Tibial nerve (tissue), 3 donors: ENCODE measurements at regions not wholly inside any gene's neighbourhood (a gene's known extent, or its start where the extent isn't known, plus 50 kb on each side); places are given as distances from the start of the nearest gene placed in this dataset.

Experiments
- POLR2A ChIP-seq, 2 donors: fragments of 450-650 bp; IDR thresholded peaks; one replicate each; pipeline ENCODE4 v1.6.1; 2017; ENCODE audit warnings: antibody characterized with exemption in 2 of 2, mild to moderate bottlenecking in 2 of 2, moderate library complexity in 2 of 2
- TF ChIP-seq, protein P1 (sequence below), 5 experiments: fragments of 200-600 bp in 3 of 5; fragments of 450-650 bp in 2 of 5; sonication (generic) in 3 of 5; IDR thresholded peaks; one replicate each; pipeline ENCODE4 v1.5.1; 2016 to 2019; ENCODE audit warnings: antibody characterized with exemption in 5 of 5, mild to moderate bottlenecking in 3 of 5, moderate library complexity in 2 of 5

DNA sequence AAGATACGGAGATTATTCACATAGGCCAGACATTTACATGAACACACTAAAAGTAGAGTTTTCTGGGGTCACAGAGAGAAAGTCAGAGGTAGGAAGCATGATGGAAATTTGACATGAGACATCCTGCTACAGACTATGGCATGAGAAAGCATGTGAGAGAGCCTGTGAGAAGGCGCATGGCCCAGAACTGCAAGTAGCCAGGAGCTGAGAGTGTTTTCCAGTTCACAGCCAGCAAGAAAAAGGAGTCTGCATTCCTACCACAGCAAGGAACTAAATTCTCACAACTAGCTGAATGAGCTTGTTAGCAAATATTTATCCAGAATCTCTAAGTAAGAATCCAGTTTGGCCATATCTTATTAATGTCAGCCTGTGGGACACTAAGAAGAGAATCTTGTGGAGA lies 673.3 kb downstream of the BRINP3 start:
- TF ChIP-seq, protein P1, sequence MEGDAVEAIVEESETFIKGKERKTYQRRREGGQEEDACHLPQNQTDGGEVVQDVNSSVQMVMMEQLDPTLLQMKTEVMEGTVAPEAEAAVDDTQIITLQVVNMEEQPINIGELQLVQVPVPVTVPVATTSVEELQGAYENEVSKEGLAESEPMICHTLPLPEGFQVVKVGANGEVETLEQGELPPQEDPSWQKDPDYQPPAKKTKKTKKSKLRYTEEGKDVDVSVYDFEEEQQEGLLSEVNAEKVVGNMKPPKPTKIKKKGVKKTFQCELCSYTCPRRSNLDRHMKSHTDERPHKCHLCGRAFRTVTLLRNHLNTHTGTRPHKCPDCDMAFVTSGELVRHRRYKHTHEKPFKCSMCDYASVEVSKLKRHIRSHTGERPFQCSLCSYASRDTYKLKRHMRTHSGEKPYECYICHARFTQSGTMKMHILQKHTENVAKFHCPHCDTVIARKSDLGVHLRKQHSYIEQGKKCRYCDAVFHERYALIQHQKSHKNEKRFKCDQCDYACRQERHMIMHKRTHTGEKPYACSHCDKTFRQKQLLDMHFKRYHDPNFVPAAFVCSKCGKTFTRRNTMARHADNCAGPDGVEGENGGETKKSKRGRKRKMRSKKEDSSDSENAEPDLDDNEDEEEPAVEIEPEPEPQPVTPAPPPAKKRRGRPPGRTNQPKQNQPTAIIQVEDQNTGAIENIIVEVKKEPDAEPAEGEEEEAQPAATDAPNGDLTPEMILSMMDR (IDR thresholded peaks at IDR 0.05), result no peak
- TF ChIP-seq POLR2A (IDR thresholded peaks at IDR 0.05), result no peak
